Neuronal stem cell (in vitro differentiated cells): ENCODE measurements at regions not wholly inside any gene's neighbourhood (a gene's known extent, or its start where the extent isn't known, plus 50 kb on each side); places are given as distances from the start of the nearest gene placed in this dataset.

Source experiments
- DNase-seq: peaks from one replicate; pipeline ENCODE4 v3.0.0-alpha.2; 2013; ENCODE audit warnings: low spot score
- H2AFZ ChIP-seq: one replicate; pipeline ENCODE4 v1.6.1; 2013; ENCODE audit warnings: mild to moderate bottlenecking, low read length, inconsistent platforms
- H2AK5ac ChIP-seq: 2 replicates; pipeline ENCODE4 v1.6.1; 2013; ENCODE audit warnings: low read depth, mild to moderate bottlenecking, inconsistent platforms, low read length, moderate library complexity, mixed read lengths
- H2BK120ac ChIP-seq: 2 replicates; pipeline ENCODE4 v1.6.1; 2013; ENCODE audit warnings: low read depth, mild to moderate bottlenecking, inconsistent platforms, low read length, moderate library complexity, mixed read lengths
- H2BK12ac ChIP-seq: one replicate; pipeline ENCODE4 v1.6.1; 2013; ENCODE audit warnings: low read length, inconsistent platforms
- H2BK15ac ChIP-seq: 2 replicates; pipeline ENCODE4 v1.6.1; 2013; ENCODE audit warnings: mild to moderate bottlenecking, low read length, inconsistent platforms, mixed read lengths
- H2BK5ac ChIP-seq: one replicate; pipeline ENCODE4 v1.6.1; 2013; ENCODE audit warnings: inconsistent platforms, mild to moderate bottlenecking, low read length, moderate library complexity
- H3K14ac ChIP-seq: one replicate; pipeline ENCODE4 v1.6.1; 2013; ENCODE audit warnings: low read length, inconsistent platforms
- H3K18ac ChIP-seq: 2 replicates; pipeline ENCODE4 v1.6.1; 2013; ENCODE audit warnings: low read length, inconsistent platforms
- H3K23ac ChIP-seq: 2 replicates; pipeline ENCODE4 v1.6.1; 2013; ENCODE audit warnings: low read depth, mild to moderate bottlenecking, mixed read lengths, low read length, inconsistent platforms; ENCODE audit not compliant: poor library complexity
- H3K27ac ChIP-seq: replicated peaks from 3 replicates; pipeline ENCODE4 v1.5.1; 2013; ENCODE audit warnings: low read length, inconsistent platforms
- H3K27me3 ChIP-seq, 3 experiments: 2 replicates each; pipeline ENCODE4 v1.6.1; 2013; ENCODE audit warnings: low read length in 3 of 3, mild to moderate bottlenecking in 2 of 3, inconsistent platforms in 1 of 3, low read depth in 1 of 3, mixed read lengths in 1 of 3, moderate library complexity in 1 of 3; ENCODE audit not compliant: control insufficient read depth in 3 of 3, insufficient read depth in 3 of 3
- H3K36me3 ChIP-seq, 2 donors: replicated peaks in 1 of 2; 2 replicates each; pipeline ENCODE4 v1.6.1; 2013; ENCODE audit warnings: low read length in 2 of 2; ENCODE audit not compliant: control insufficient read depth in 2 of 2, insufficient read depth in 2 of 2
- H3K4ac ChIP-seq: 2 replicates; pipeline ENCODE4 v1.6.1; 2013; ENCODE audit warnings: inconsistent platforms, mild to moderate bottlenecking, low read length, moderate library complexity
- H3K4me1 ChIP-seq, 2 donors: 1 replicate in 1 of 2; 2 replicates in 1 of 2; pipeline ENCODE4 v1.6.1; 2013; ENCODE audit warnings: low read length in 2 of 2, low read depth in 1 of 2; ENCODE audit not compliant: control insufficient read depth in 2 of 2, insufficient read depth in 1 of 2
- H3K4me2 ChIP-seq: one replicate; pipeline ENCODE4 v1.6.1; 2013; ENCODE audit warnings: mild to moderate bottlenecking, low read length, inconsistent platforms; ENCODE audit not compliant: insufficient read depth, poor library complexity, severe bottlenecking
- H3K4me3 ChIP-seq, 2 donors: 2 replicates each; pipeline ENCODE4 v1.5.1; 2013; ENCODE audit warnings: low read length in 2 of 2, mild to moderate bottlenecking in 2 of 2, inconsistent platforms in 1 of 2, moderate library complexity in 1 of 2
- H3K79me1 ChIP-seq: one replicate; pipeline ENCODE4 v1.6.1; 2013; ENCODE audit warnings: low read depth, mild to moderate bottlenecking, inconsistent platforms, low read length, moderate library complexity
- H3K9ac ChIP-seq: one replicate; pipeline ENCODE4 v1.6.1; 2013; ENCODE audit warnings: mild to moderate bottlenecking, low read depth, low read length, inconsistent platforms; ENCODE audit not compliant: poor library complexity
- H3K9me3 ChIP-seq, 2 donors: replicated peaks in 1 of 2; 2 replicates each; pipeline versions ENCODE3 to v1.6.1; 2013; ENCODE audit warnings: low read length in 2 of 2, mild to moderate bottlenecking in 2 of 2, inconsistent platforms in 1 of 2, low read depth in 1 of 2, mixed read lengths in 1 of 2, moderate library complexity in 1 of 2; ENCODE audit not compliant: control insufficient read depth in 2 of 2, insufficient read depth in 1 of 2
- H4K8ac ChIP-seq: one replicate; pipeline ENCODE4 v1.6.1; 2013; ENCODE audit warnings: low read depth, mild to moderate bottlenecking, inconsistent platforms, low read length, moderate library complexity
- H4K91ac ChIP-seq: one replicate; pipeline ENCODE4 v1.6.1; 2013; ENCODE audit warnings: low read length, low read depth, mild to moderate bottlenecking, inconsistent platforms; ENCODE audit not compliant: poor library complexity
- WGBS, 2 donors: extraction: QIAGEN DNeasy Blood & Tissue Kit; methylation state at CpG; one replicate each; pipeline ENCODE4 v1.1.7; 2013; ENCODE audit warnings: missing lambda C conversion rate in 2 of 2, mixed read lengths in 1 of 2; ENCODE audit not compliant: insufficient read length in 2 of 2, insufficient replicate concordance in 1 of 2; ENCODE audit errors: extremely low coverage in 2 of 2; 5-methylcytosine and 5-hydroxymethylcytosine counted together

DNA sequence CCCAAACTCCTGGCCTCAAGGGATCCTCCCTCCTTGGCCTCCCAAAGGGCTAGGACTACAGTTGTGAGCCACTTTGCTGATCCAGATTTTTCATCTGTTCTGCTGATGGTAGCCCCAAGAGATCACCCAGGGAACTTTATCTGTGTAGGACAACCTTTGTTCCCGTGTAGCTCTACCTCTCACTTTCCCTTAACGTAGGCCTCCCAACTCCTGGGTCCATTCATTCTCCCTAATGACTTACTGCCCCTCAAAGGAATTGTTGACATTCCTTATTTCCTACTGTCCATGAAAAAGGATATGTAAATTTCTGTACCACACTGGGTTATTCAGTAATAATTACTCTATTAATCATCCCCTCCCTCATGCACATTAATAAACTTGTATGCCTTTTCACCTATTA, 51.0 kb upstream of the PHF24 start:
- Histone ChIP-seq H3K4me2 (no peak overlapping the region), H3K4me3 (no peak overlapping the region), H3K36me3 (no peaks in the 10 kb centered on the region), H2BK5ac (no peak overlapping the region), H3K9me3 (peaks cover 0 to 2% of the 10 kb centered on the region in 2 donors), H2AFZ (no peak overlapping the region), H3K9ac (no peak overlapping the region), H4K8ac (no peak overlapping the region), H2BK120ac (no peak overlapping the region), H2AK5ac (no peak overlapping the region), H3K23ac (no peak overlapping the region), H3K4ac (no peak overlapping the region), H3K27me3 (peaks cover 0 to 3% (median 0%) of the 10 kb centered on the region in 3 experiments), H3K4me1 (no peaks in the 10 kb centered on the region), H3K18ac (no peak overlapping the region), H2BK15ac (no peak overlapping the region), H3K14ac (no peak overlapping the region), H4K91ac (no peak overlapping the region), H3K79me1 (no peaks in the 10 kb centered on the region), H3K27ac (no peak overlapping the region), H2BK12ac (no peak overlapping the region)
- WGBS, 2 donors = no CpG with 5 or more reads among the region's 2 CpGs
- no peak for DNase-seq

DNA sequence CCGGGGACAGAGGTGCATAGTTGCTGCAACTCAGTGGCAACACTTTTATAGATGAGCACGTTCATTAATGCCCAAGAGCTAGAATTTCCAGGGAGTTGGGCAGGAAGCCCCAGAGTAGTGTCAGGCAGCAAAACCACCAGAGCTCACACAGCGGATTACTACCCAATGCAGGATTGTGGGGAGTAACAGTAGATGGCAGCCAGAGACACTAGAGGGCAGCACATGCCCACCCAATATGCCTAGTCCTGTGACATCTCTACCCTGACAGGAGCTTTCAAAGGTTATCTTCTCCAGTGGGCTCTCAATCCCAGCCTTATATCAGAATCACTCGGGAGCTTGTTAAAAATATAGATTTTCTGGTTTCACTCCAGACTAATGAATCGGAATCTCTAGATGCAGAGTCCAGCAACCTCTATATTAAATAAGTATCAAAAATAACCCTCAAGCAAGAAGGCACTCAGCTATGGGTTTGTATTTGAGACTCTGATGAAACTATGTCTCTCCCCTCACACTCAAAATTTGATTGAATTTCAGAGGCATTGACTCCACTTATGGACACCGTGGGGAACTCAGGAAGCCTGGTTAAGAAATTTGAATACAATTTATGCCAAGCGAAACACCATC, 58.4 kb upstream of the PHF24 start:
- Histone ChIP-seq H3K23ac (no peak overlapping the region), H3K14ac (no peak overlapping the region), H2BK12ac (no peak overlapping the region), H3K4me3 (no peak overlapping the region), H4K91ac (no peak overlapping the region), H3K27ac (no peak overlapping the region), H3K9ac (no peak overlapping the region), H2AK5ac (no peak overlapping the region), H3K27me3 (peaks cover 0 to 4% (median 3%) of the 10 kb centered on the region in 3 experiments), H3K9me3 (no peaks in the 10 kb centered on the region), H3K4ac (no peak overlapping the region), H2BK15ac (no peak overlapping the region), H3K36me3 (no peaks in the 10 kb centered on the region), H2AFZ (no peak overlapping the region), H2BK5ac (no peak overlapping the region), H4K8ac (no peak overlapping the region), H3K79me1 (no peaks in the 10 kb centered on the region), H3K4me1 (no peaks in the 10 kb centered on the region), H3K18ac (no peak overlapping the region), H3K4me2 (no peak overlapping the region), H2BK120ac (no peak overlapping the region)
- no CpG with 5 or more reads among the region's 7 CpGs for whole genome bisulfite sequencing, 2 donors
- DNase-seq = peak; percentile 86

GRCh38 chr9:34898846-34899245, 59.2 kb upstream of the PHF24 start:
- Histone ChIP-seq H2BK120ac (no peak overlapping the region), H3K36me3 (no peaks in the 10 kb centered on the region), H4K91ac (no peak overlapping the region), H2AK5ac (no peak overlapping the region), H2BK15ac (no peak overlapping the region), H3K27ac (no peak overlapping the region), H3K4ac (no peak overlapping the region), H3K4me1 (no peaks in the 10 kb centered on the region), H3K79me1 (no peaks in the 10 kb centered on the region), H3K14ac (no peak overlapping the region), H2AFZ (no peak overlapping the region), H4K8ac (no peak overlapping the region), H3K9me3 (no peaks in the 10 kb centered on the region), H2BK5ac (no peak overlapping the region), H3K4me2 (no peak overlapping the region), H3K9ac (no peak overlapping the region), H2BK12ac (no peak overlapping the region), H3K4me3 (no peak overlapping the region), H3K18ac (no peak overlapping the region), H3K23ac (no peak overlapping the region), H3K27me3 (peaks cover 0 to 4% (median 3%) of the 10 kb centered on the region in 3 experiments)
- no CpG with 5 or more reads among the region's 8 CpGs for WGBS, 2 donors
- no peak for DNase-seq

DNA sequence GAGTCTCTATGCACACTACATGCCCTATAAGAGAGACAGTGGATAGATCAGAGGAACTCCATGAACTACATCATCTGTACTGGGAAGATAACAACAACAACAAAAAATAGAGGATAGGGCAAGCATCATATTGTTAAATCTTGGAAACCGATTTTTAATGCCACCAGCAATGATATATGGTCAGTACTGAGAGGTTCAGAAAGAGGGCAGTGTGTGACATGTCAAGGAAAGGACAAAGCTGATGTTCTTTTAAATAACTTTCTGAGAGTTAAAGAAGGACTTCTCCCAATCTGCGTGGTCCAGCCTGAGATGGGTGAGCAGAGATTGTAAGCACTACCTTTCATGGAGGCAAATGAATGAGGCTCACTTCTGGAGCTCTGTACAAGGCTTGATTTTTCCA, 62.0 kb upstream of the PHF24 start:
- Histone ChIP-seq H4K8ac (no peak overlapping the region), H2BK5ac (no peak overlapping the region), H3K27me3 (peaks cover 0 to 4% (median 3%) of the 10 kb centered on the region in 3 experiments), H2BK12ac (no peak overlapping the region), H2BK120ac (no peak overlapping the region), H3K23ac (no peak overlapping the region), H3K4me3 (no peak overlapping the region), H3K14ac (no peak overlapping the region), H3K4me2 (no peak overlapping the region), H3K9ac (no peak overlapping the region), H2AFZ (no peak overlapping the region), H3K18ac (no peak overlapping the region), H2AK5ac (no peak overlapping the region), H3K9me3 (no peaks in the 10 kb centered on the region), H2BK15ac (no peak overlapping the region), H3K4me1 (no peaks in the 10 kb centered on the region), H3K27ac (no peak overlapping the region), H3K79me1 (no peaks in the 10 kb centered on the region), H3K36me3 (no peaks in the 10 kb centered on the region), H4K91ac (no peak overlapping the region), H3K4ac (no peak overlapping the region)
- WGBS, 2 donors = no CpG with 5 or more reads among the region's 2 CpGs
- DNase-seq = no peak
